LNCaP clone FGC (cell line): ENCODE measurements at regions not wholly inside any gene's neighbourhood (a gene's known extent, or its start where the extent isn't known, plus 50 kb on each side); places are given as distances from the start of the nearest gene placed in this dataset.

Experiments
- DNase-seq: peaks from one replicate; pipeline ENCODE4 v3.0.0-alpha.2; 2011; ENCODE audit warnings: low read depth
- H3K4me3 ChIP-seq: 2 replicates; pipeline ENCODE4 v1.5.1; 2011; ENCODE audit warnings: mild to moderate bottlenecking, low read depth, low read length, control low read depth
- TF ChIP-seq, protein P1 (sequence below): IDR thresholded peaks from 2 replicates; pipeline ENCODE4 v1.5.1; 2012; ENCODE audit warnings: mild to moderate bottlenecking; ENCODE audit not compliant: control insufficient read depth, insufficient read depth; ENCODE audit errors: extremely low read depth

- DNase-seq, result no peak
- H3K4me3 ChIP-seq, result no peak overlapping the region
- TF ChIP-seq, protein P1, sequence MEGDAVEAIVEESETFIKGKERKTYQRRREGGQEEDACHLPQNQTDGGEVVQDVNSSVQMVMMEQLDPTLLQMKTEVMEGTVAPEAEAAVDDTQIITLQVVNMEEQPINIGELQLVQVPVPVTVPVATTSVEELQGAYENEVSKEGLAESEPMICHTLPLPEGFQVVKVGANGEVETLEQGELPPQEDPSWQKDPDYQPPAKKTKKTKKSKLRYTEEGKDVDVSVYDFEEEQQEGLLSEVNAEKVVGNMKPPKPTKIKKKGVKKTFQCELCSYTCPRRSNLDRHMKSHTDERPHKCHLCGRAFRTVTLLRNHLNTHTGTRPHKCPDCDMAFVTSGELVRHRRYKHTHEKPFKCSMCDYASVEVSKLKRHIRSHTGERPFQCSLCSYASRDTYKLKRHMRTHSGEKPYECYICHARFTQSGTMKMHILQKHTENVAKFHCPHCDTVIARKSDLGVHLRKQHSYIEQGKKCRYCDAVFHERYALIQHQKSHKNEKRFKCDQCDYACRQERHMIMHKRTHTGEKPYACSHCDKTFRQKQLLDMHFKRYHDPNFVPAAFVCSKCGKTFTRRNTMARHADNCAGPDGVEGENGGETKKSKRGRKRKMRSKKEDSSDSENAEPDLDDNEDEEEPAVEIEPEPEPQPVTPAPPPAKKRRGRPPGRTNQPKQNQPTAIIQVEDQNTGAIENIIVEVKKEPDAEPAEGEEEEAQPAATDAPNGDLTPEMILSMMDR, result no peak
Measured at GRCh38 chr12:98420461-98420860, 94.9 kb upstream of the TMPO start.

DNA sequence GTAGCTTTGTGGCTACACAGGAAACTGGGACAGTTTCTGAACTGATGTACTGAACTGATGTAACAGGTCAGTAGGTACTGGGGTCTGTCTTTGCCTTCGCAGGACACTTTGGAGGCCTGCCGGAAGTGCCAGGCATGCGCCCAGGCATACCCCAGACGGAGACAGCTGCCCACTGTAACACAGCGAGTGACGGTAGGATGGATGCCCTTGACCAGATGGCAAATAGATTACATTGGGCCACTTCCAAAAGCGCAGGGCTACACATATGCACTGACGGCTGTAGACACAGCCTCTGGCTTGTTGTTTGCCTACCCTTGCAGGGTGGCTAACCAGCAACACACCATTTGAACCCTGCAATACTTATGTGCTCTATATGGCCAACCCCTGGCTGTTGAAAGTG is 94.1 kb upstream of the TMPO start:
- no peak for DNase-seq
- no peak overlapping the region for H3K4me3 ChIP-seq
- TF ChIP-seq, protein P1, result no peak

DNA sequence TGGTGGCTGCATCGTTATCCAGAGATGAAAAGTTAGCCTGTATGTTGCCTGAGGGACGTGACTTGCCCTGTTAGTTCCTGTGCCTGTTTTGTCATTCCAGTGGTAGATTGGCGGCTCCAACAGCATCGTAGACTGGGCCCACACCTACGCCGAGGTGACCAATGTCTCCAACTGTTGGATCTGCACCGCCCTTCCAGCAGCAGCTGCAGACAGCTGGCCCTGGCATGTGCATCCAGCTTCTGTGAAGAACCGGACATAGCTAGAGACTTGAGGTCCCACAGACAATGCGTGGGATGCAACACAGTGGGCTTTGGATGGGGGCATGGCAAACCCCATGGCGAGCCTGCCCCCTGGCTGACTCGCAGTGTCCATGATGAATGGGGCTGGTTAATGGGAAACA is 93.0 kb upstream of the TMPO start:
- TF ChIP-seq, protein P1, result no peak
- no peak for DNase-seq
- no peak overlapping the region for H3K4me3 ChIP-seq

DNA sequence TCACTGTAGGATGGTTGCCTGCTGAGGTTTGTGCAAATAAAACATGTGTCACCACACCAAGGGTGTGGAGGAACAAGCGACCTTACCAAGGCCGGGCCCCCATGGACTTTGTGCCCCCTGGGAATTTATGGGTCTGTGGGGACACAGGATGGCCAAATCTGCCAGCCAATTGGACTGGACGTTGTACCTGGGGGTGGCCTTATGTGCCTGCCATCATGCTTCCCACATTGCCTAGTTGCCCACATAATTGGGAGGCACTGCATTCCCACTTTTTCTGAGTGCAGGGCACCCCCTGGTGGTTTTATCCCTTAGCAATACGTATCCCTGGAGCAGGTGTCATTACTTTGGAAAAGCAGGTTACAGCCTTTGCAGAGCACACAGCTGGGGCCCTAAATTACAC is 92.6 kb upstream of the TMPO start:
- TF ChIP-seq, protein P1, result peak; percentile 18; the same call in 1 of the 2 replicates
- no peak for DNase-seq
- no peak overlapping the region for H3K4me3 ChIP-seq

GRCh38 chr12:98423963-98424362 is 91.4 kb upstream of the TMPO start:
- TF ChIP-seq, protein P1, result no peak
- H3K4me3 ChIP-seq, result no peak overlapping the region
- DNase-seq, result no peak

- TF ChIP-seq, protein P1, result peak; percentile 72
- DNase-seq, result no peak
- no peak overlapping the region for H3K4me3 ChIP-seq
Measured at GRCh38 chr12:98424726-98425401, 90.5 kb upstream of the TMPO start.

- no peak overlapping the region for H3K4me3 ChIP-seq
- DNase-seq, result no peak
- TF ChIP-seq, protein P1, result no peak
Measured at GRCh38 chr12:98425859-98426258, 89.5 kb upstream of the TMPO start.
